HG03521 (cell line): ENCODE measurements at regions not wholly inside any gene's neighbourhood (a gene's known extent, or its start where the extent isn't known, plus 50 kb on each side); places are given as distances from the start of the nearest gene placed in this dataset.

ENCODE experiments used
- ATAC-seq: cut with Tn5 transposase; IDR thresholded peaks from one replicate; pipeline ENCODE4 v1.9.1; 2021; ENCODE audit warnings: mild to moderate bottlenecking, moderate library complexity; ENCODE audit not compliant: unreplicated experiment

DNA sequence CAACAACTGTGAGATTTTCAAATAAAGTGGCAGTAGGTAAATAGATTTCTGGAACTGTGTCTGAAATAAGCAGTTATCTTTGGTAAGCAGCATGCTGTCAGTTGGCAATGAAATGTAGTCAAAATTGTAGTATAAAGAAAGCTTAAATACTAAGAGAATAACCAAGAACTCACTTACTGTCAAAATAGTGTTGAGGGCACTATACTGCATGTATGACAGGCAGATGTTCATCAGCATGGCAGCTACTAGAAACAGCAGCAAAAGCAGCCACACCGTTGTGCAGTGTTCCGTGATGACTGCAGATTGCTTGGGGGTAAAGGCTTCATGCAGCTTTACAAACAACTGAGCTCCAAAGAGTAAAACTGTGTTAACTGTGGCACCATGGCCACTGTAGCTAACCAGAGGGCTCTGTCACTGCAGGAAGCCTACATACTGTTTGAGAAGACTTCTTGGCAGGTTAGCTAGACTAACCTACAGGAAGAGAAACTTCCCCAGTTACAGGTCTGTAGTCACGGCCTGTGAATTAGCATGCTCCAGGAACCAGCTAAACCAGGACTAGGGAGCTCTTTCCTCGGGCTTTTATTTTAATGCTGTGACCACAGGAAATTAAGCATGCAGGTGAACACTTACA, 459.7 kb downstream of the TBL1XR1 start:
- no peak for ATAC-seq

DNA sequence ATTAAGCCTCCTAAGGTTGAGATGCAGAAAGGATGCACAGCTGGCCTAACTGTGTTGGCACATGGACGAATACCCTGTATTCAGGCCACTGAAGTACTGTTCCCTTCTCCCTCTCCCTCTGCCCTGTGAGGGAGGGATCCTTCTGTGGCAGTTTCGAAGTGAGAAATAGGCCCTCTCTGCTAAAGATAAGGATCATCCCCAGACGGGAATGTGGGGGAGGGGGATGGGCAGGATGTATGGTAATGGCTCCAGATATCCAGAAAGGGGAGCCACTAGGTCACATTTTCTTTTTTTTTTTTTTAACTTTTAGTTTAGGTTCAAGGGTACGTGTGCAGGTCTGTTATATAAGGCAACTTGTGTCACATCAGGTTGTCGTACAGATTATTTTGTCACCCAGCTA, 463.1 kb downstream of the TBL1XR1 start:
- no peak for ATAC-seq

DNA sequence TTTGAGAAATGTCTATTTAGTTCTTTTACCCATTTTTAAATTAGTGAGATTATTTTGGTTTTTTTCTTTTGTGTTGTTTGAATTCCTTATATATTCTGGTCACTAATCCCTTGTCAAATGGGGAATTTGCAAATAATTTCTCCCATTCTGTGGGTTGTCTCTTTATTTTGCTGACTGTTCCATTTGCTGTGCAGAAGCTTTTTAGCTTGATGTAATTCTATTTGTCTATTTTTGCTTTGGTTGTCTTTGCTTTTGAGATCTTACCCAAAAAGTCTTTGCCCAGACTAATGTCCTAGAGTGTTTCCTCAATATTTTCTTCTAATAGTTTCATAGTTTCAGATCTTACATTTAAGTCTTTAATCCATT, 472.9 kb downstream of the TBL1XR1 start:
- ATAC-seq: no peak

DNA sequence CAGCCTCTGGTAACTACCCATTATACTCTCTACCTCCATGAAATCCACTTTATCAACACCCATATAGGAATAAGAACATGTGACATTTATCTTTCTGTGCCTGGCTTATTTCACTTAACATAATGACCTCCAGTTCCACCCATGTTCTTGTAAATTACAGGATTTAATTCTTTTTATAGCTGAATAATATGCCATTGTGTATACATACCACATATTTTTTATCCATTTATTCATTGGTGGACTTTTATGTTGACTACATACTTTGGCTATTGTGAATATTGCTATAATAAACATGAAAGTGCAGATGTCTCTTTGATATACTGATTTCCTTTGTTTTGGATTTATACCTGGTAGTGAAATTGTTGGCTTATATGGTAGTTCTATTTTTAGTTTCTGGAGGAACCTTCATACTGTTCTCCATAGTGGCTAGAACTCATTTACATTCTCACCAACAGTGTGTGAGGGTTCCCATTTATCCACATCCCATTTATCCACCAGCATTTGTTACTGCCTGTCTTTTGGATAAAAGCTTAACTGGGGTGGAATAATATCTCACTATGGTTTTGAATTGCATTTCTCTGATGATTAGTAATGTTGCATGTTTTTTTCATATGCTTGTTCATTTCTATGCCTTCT, 473.4 kb downstream of the TBL1XR1 start:
- no peak for ATAC-seq

DNA sequence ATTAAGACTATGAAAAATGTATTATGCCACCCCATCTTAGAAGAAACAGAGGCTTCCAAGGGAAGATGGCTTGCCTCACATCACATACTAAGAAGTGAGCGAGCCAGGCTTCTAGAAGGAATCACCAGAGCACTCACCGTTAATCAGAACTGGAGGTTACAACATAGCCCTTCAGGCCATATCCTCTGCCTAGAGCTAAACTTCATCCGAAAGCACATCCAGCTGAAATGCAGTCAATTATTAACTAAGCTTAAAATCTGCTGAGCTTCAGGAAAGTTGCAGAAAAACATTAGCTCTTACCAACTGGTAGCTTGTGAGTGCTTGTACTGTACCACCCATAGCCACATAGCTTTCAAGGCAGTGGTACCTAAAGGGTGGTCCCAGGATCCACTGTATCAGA, 483.2 kb downstream of the TBL1XR1 start:
- ATAC-seq: no peak

DNA sequence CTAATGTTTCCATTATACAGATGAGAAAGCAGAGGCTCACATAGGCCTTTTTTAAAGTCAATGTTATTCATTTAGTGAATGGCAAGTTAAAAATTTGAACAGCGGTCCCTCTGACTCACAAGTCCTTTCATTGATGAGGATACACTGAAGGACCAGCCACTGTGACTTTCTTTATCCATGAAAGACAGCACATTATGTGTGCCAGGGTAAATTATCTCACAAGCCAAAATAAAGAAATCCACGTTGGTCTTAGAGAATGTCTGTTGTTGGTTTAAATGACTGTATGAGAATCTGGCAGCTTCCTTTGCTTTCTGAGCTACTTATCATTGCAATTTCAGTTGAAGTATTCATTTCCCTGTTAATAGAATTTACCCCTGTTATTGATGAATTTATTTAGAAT, 485.1 kb downstream of the TBL1XR1 start:
- ATAC-seq: no peak

DNA sequence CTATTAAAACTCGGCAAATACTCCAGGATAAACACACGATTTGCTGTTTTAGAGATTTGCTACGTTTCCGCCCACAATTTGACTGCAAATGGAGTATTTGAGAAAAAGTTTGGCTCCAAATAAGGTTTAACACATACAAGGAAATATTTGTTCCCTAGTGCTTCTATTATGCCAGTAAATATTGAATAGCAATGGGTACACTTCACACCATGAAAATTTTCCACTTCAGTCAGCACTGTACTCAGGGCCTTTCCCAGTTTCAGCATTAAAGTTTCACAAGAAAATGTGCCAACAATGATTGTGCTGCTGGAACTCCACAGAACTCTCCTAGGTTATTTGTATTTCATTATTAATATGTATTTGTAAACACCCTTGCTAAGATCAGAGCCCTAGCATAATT, 498.0 kb downstream of the TBL1XR1 start:
- no peak for ATAC-seq

DNA sequence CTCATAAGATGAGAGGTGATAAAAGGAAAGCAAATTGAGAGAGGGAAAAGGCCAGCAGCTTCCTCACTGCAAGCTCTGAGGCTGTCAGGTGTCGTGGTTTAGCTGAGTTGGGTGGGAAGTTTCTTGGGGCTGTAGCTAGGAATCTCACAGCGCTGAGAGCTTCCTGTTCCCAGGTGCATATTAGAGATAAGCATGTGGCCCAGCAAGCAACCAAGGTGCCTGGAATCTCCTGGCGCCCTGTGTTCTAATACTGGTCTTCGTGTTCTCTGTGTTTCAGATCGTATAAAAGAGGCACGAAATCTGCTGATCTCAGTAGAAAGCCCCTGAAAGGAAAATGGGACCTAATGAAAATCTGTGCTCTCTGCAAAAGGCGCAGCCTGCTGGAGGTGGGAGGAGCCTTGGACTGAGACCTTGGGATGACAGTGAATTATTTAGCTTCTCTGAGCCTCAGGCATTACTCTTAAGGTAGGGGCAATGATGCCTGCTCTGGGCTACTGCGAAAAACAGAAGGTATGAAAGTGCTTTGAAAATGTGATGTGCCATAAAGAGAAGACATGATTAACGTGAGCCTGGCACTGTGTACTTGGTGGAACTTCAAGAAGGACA, 499.9 kb downstream of the TBL1XR1 start:
- no peak for ATAC-seq

DNA sequence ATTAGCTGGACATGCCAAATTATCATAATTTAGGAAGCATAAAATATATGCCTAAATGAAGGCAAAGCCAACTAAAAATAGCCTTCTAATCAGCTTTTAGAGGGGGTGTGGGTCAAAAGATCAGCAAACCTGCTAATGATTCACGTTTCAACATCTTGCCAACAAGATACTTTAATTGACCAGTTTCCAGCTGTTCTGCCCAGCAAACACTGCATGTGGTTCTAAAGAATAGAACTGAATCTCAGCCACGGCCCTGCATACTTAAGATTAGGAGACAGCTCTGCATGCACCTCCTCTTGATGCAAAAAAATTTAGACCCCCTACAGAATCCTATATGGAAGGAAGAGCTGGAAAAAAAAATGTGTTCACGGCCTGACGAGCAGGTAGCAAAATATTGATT, 500.5 kb downstream of the TBL1XR1 start:
- ATAC-seq: no peak

DNA sequence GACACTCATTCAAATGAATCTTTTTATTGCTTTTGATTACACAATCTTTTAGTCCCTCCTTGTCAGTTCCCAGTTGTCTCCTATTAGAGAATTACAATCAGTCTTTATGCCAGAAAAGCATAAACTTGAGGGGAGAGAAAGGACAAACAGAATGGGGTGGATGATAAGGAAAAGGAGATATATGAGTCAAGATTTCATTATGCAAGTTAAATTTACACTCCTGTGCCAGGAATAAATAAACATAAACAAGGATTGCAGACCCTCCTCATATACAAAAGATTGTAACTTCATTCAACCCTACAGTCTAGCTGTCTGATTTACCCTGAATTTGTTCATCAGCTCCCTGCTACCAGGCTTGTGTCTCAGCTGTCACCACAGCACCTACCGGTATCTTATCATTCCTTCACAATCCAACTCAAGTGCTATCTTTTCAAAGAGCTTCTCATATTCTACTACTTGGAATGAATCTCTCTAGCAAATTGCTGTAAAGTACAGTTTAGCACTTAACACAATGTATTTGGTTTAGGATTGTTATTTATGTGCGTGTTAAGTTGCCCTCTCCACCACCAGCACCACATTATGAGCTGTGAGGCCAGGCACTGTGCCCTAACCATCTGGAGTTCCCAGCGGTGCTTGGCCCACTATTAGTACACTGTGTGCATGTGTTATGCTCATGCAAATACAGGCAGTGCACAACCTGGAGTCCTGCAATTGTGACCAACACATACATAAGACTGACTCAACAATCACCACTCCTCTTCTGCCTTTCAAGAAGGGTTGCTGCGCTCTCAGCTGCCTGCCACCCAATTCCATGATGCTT, 504.1 kb downstream of the TBL1XR1 start:
- no peak for ATAC-seq

DNA sequence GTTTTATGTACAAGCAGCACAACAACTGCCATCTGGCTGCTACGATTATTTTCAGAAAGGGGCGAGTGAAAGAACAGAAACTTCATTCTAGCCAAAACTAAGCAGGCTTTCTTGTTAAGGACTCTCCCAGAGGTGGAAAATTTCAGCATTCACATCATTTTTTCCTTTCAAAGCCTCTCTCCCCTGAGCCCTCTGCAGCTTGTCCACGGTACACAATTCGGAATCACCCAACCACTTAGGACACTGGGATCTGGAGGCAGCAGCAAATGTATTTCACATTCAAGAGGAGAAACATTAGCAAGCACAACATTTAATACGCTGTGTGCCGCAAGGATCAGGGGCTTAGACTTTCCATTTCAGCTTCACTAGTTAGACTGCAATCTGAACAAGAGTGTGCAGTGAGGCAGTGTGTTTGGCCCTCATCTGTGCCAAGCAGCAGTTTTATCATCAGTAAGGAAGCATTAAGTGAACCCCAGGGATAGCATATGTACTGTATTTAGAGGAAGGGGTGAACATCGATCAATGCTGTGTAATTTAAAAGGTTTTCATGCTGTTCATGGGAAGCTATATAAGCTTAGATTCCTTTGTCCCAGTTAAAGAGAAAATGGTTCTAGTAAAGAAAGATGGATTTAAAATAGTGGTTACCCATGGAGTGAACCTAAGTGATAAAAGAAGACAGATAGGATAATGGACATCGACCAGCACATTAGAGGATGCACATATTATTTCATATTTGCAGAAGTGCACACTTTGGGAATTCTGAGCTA, 504.9 kb downstream of the TBL1XR1 start:
- no peak for ATAC-seq

DNA sequence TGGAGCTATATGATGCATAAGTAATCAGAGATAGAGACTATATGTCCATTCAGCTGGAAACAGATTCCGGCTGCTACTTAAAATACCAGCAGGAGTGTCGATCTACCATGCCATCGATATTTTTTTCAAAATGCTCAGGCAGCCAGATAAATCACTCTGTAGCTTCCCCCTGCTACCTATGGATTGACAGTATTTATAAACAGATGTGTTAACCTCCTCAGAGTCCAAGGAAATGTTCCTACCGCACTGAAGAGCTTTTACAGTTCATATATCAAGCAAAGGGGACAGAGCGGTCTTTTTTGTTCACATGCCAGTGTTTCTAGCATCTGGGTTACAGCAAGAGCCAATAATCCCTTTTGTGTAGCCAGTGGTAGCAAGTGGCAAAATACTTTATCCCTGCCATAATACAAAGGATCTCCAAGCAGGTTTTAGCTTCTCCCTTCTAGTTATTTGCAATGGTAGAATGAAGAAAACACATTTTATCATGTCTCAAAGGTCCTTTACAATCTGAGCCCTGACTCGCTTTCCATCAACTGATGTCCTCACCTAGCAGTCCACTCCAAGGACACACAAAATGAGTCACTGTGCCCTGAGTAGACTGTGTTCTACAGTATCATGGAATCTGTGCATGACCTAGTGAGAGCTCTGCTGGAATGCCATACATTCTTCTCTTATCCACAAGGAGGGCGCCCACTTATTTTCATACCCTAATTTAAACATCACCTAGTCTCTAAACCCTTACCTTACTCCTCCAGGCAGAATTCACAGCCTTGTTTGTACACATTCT, 507.0 kb downstream of the TBL1XR1 start:
- ATAC-seq: no peak

DNA sequence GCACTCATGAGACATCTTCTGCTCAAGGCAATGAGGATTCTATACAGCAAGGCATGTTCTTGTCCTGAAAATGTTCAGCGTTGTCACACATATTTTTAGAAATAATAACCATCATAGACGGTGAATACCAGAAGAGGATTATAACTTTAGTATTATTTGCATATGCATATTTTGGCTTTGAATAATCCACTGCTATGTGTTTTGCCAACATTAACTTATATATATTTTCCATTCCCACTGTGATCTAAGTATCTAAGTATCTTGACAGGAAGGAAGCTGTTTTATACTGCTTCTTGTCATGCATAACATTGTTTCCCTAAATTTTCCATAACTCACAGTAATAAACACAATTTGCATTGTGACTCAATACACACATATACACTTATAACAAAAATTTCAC, 509.5 kb downstream of the TBL1XR1 start:
- no peak for ATAC-seq

DNA sequence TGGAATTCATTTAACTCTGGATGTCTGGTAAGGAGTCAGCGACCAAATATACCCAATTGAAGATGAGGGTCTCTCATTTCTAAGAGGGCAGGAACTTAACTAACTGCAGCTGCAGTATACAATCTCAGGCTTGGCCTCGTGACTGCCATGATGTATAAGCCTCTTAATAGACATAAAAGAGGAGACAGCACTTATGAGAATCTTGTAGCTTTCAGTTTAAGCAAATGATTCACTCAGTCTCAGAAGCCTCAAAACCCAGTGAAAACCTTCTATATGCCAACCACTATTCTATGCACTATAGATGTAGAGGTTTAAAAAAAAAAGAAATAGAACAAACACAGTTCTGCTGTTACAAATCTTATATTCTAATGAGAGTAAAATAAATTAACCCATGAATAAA, 513.9 kb downstream of the TBL1XR1 start:
- ATAC-seq: no peak

DNA sequence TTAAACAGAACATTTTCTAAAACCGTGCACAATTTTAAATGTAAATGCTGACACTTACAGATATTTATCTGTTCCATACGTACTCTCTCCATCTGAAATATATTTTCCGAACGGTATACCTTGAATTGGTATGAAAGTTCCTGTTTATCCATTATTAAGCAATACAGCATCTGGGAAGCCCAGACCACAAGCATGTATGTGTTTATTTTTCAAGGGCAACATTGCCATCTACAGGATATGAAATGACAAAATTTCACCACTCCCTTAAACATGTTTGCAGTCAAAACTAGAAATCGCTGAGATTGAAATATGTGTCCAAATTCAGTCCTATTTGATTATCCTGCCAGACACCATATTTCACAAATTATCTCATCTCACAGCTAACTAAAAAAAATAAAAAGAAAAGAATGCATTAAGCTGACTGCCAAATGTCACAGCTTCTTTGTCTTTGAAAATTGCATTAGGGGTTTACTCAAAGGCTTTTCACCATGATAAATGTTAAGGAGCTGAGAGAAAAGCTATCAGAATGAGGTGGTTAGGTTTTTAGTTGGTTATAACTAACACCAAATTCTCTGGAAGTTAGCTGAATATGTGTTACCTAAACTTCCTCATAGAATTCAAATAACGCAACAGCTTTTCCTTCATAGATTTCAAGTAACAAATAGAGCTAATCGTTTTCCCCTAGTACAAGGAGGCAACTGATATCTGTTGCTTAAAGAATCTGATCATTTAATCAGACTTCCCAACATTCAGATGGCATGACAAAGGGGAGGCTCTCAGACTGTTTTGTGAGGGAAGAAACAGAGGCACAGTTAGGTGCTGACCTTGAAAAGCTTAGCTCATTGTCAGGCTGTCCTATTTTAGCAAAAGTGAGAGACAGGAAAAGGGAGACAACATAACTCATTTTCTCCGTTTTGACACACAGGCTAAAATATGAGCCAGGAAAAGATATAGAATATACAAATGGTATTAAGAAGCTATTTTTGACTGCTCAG, 533.1 kb downstream of the TBL1XR1 start:
- ATAC-seq: no peak

DNA sequence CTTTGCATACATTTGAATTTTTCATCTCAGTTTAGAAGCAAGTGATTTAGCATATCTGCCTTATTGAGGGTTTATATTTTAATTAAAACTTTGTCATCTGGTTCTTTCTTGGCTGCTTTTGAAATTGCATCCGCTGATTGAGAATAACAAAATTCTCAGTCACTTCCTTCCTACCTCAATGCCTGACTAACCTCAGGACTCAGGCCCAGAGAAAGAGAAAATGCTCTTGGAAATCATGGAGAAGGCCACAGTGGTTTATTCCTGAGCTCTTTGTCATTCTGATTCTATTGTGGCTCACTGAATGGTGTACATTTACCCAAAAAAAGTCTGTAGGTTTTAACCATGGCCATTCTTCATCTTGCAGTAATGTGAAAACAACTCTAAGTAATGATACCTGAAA, 533.9 kb downstream of the TBL1XR1 start:
- ATAC-seq: no peak

DNA sequence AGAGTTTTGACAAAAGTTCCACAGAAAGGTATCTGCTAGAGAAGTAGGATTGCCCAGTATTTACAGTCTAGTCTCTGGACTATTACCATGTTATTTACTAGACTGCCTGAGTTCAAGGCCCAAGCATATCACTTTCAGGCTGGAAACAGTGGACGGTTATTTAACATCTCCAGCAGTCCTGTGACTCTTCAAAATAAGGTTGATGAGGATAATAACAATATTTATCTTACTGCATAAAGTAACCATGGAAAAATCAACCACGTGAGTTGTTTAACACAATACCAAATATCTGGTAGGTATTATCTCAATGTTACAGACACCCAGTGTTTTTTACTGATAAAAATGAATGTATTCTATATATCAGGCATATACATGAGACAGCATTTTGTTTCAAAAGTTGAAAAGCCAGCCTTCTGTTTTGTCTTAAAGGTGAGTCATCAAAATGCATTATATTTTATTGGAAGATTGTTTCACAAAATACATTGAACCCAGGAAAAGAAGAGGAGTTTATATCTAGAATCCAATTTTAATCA, 535.8 kb downstream of the TBL1XR1 start:
- no peak for ATAC-seq

DNA sequence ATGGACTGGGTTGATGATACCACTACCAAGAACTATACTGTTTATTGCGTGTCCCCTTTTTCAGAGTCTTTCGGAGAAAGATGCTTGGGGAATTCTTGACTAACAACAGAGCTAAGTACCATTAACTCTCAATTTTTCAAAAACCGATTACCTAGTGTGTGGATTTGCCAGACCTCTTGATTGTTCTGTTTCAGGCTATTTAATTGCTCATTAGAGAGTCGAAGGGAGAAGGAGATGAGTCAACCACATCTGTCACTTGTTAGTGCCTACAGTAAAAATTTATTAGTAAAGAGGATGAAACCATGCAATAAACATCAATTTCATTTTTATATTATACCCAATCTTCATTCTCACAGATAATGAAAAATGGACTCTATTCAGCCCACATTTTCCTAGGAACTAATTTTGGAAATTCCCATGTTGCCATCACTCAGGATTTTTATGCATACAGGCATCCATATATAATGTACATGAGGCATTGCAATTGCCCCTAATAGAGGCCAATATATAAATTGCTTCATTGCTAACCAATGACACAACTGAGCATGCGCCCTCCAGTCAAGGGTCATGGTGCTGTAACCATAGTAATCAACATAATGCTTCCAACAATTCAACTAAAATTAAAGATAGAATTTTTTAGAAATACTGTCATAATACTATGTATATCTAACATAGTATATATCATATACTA, 541.7 kb downstream of the TBL1XR1 start:
- no peak for ATAC-seq
